Thoracic aorta (tissue), 2 donors: ENCODE measurements at regions not wholly inside any gene's neighbourhood (a gene's known extent, or its start where the extent isn't known, plus 50 kb on each side); places are given as distances from the start of the nearest gene placed in this dataset.

Experiments used
- ATAC-seq: fragments of 150-250 bp; one replicate; pipeline ENCODE4 v1.8.0; 2017; ENCODE audit warnings: low read depth; ENCODE audit not compliant: insufficient number of reproducible peaks, low FRiP score
- DNase-seq: peaks from one replicate; pipeline ENCODE4 v3.0.0-alpha.2; 2020; ENCODE audit warnings: low spot score
- H3K27ac ChIP-seq, 2 donors: fragments of 200-600 bp; sonication (generic); 1 replicate in 1 of 2; 2 replicates in 1 of 2; pipeline ENCODE4 v1.5.1; 2016; ENCODE audit warnings: mild to moderate bottlenecking in 2 of 2, moderate library complexity in 2 of 2
- H3K27me3 ChIP-seq: fragments of 200-600 bp; sonication (generic); replicated peaks from 2 replicates; pipeline ENCODE4 v1.6.0; 2016; ENCODE audit warnings: mild to moderate bottlenecking; ENCODE audit not compliant: insufficient read depth
- H3K36me3 ChIP-seq: fragments of 200-600 bp; sonication (generic); one replicate; pipeline ENCODE4 v1.5.1; 2016
- H3K4me1 ChIP-seq, 2 donors: fragments of 200-600 bp; sonication (generic); 1 replicate in 1 of 2; 2 replicates in 1 of 2; pipeline versions ENCODE4 v1.5.1 to v1.6.0; 2016; ENCODE audit warnings: low read depth in 2 of 2, mild to moderate bottlenecking in 1 of 2; ENCODE audit not compliant: control insufficient read depth in 1 of 2
- H3K4me3 ChIP-seq: fragments of 200-600 bp; sonication (generic); 2 replicates; pipeline ENCODE4 v1.5.1; 2016; ENCODE audit warnings: mild to moderate bottlenecking
- H3K9me3 ChIP-seq: fragments of 200-600 bp; sonication (generic); 2 replicates; pipeline ENCODE4 v1.5.1; 2016
- TF ChIP-seq, protein P1 (sequence below): fragments of 200-600 bp; sonication (generic); IDR thresholded peaks from one replicate; pipeline ENCODE4 v1.5.1; 2019; ENCODE audit warnings: antibody characterized with exemption

DNA sequence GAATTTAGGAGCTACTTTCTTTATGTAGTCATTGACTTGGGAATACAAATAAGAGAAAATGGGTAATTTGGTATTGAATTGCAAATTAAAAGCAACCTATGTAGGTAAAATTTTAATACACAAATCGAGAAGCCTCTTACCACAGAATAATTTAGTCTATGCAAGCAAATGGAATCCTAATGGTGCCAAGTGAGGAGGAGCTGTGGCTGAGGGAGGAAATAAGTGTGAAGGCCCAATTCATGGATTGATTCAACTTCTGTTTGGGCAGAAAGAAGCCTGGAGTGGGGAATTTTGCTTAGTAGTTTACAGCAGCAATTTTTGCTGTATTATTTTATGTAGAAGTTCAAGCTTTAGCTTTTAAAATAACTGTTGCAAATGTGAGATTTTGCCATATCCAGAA lies 291.9 kb downstream of the OXSM start:
- Histone ChIP-seq H3K27ac (no peak overlapping the region), H3K36me3 (no peaks in the 10 kb centered on the region), H3K4me3 (no peak overlapping the region), H3K27me3 (no peaks in the 10 kb centered on the region), H3K4me1 (no peaks in the 10 kb centered on the region), H3K9me3 (no peaks in the 10 kb centered on the region)
- ATAC-seq (no peak), DNase-seq (no peak)
- TF ChIP-seq, protein P1, sequence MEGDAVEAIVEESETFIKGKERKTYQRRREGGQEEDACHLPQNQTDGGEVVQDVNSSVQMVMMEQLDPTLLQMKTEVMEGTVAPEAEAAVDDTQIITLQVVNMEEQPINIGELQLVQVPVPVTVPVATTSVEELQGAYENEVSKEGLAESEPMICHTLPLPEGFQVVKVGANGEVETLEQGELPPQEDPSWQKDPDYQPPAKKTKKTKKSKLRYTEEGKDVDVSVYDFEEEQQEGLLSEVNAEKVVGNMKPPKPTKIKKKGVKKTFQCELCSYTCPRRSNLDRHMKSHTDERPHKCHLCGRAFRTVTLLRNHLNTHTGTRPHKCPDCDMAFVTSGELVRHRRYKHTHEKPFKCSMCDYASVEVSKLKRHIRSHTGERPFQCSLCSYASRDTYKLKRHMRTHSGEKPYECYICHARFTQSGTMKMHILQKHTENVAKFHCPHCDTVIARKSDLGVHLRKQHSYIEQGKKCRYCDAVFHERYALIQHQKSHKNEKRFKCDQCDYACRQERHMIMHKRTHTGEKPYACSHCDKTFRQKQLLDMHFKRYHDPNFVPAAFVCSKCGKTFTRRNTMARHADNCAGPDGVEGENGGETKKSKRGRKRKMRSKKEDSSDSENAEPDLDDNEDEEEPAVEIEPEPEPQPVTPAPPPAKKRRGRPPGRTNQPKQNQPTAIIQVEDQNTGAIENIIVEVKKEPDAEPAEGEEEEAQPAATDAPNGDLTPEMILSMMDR: no peak

DNA sequence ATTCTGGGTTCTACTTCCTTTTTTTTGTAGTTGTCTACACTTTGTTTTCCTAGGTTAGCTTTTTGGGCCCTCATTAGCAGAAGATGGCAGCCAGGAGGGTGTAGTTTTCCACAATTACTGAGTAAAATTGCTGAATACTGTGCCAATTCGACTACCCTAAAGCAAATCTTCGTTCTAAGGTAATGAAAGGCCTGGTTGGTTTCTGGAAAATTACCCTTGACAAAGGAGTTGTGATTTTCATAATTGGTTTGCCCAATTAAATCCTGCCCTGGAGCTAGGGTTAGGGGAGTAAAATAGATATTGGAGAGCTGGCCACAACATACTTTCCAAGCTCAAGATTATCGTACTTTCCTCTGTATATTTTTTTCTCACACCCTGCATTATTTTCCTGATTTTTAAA lies 293.0 kb downstream of the OXSM start:
- TF ChIP-seq, protein P1: no peak

DNA sequence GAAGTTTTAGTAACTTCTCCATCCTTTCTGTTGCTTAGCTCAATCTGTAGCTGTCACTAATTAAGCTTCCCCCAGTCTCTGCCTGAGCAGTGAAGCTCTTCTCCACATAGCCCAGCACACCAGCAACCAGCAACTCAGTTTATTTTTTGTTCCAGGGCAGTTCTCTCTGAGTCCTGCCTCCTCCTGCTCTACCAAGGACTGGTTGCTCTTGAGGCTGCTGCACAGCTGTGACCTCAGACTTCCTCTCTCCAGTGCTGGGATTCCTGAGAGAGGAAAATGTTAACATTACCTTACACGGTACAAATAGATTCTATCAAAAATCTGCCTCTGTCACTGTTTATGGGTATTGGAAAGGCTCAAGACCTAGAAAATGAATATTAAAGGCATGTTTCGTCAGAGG lies 294.7 kb downstream of the OXSM start:
- no peaks in the 10 kb centered on the region for H3K27me3 ChIP-seq

More for the DNA sequence above, 293.0 kb downstream of the OXSM start:
- DNase-seq: no peak
- Histone ChIP-seq H3K27me3 (no peaks in the 10 kb centered on the region), H3K4me3 (no peak overlapping the region), H3K9me3 (no peaks in the 10 kb centered on the region), H3K4me1 (no peaks in the 10 kb centered on the region), H3K27ac (no peak overlapping the region), H3K36me3 (no peaks in the 10 kb centered on the region)
- ATAC-seq: no peak

DNA sequence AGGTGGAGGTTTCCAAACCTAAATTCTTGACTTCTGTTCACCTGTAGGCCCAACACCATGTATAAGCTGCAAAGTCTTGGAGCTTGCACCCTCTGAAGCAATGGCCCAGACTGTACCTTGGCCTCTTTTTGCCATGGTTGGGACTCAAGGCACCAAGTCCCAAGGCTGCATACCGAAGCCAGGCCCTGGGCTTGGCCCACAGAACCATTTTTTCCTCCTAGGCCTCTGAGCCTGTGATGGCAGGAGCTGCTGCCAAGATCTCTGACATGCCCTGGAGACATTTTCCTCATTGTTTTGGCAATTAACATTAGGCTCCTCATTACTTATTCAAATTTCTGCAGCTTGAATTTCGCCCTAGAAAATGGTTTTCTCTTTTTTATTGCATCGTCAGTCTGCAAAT lies 297.9 kb downstream of the OXSM start:
- Histone ChIP-seq H3K36me3 (no peaks in the 10 kb centered on the region), H3K27me3 (no peaks in the 10 kb centered on the region), H3K4me3 (no peak overlapping the region), H3K27ac (no peak overlapping the region), H3K4me1 (peaks cover 10 to 16% of the 10 kb centered on the region in 2 donors), H3K9me3 (no peaks in the 10 kb centered on the region)
- DNase-seq (no peak), ATAC-seq (no peak)
- TF ChIP-seq, protein P1: no peak

More for the DNA sequence above, 294.7 kb downstream of the OXSM start:
- no peak for DNase-seq
- Histone ChIP-seq H3K9me3 (no peaks in the 10 kb centered on the region), H3K4me1 (no peaks in the 10 kb centered on the region), H3K36me3 (no peaks in the 10 kb centered on the region), H3K4me3 (no peak overlapping the region), H3K27ac (no peak overlapping the region)
- TF ChIP-seq, protein P1: no peak
- no peak for ATAC-seq

DNA sequence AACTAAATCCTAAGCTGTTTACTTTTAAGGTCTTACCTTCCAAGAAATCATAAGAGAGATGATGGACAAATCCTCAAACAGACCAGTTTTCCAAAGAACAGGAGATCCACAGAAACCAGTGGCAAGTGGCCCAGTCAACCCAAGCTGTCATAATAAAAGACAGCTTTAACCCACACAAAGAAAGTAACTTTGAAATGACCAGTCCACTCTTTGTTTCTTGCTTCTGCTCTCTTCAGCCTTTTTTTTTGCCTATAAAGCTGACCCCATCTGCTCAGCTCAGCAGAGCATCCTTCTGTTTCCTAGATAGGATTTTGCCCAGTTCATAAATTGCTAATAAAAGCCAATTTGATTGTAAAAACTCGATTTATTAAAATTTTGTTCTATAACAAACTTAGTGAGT lies 299.4 kb downstream of the OXSM start:
- no peak overlapping the region for H3K4me3 ChIP-seq
- TF ChIP-seq, protein P1: no peak
- no peak for ATAC-seq
- no peaks in the 10 kb centered on the region for H3K36me3 ChIP-seq
- H3K27ac ChIP-seq: no peak overlapping the region
- no peaks in the 10 kb centered on the region for H3K27me3 ChIP-seq
- no peaks in the 10 kb centered on the region for H3K9me3 ChIP-seq
- DNase-seq: no peak
- H3K4me1 ChIP-seq: peaks cover 10 to 16% of the 10 kb centered on the region in 2 donors
